OCI-LY1 (cell line): ENCODE measurements at regions not wholly inside any gene's neighbourhood (a gene's known extent, or its start where the extent isn't known, plus 50 kb on each side); places are given as distances from the start of the nearest gene placed in this dataset.

Experiments
- H2AFZ ChIP-seq: fragments of 200-600 bp; sonication (generic), shearing (Covaris generic); 2 replicates; pipeline ENCODE4 v1.6.0; 2014; ENCODE audit warnings: antibody characterized with exemption, mild to moderate bottlenecking, low read length
- H3F3A ChIP-seq: fragments of 200-600 bp; sonication (generic), shearing (Covaris generic); 2 replicates; pipeline ENCODE4 v1.6.0; 2014; ENCODE audit warnings: mild to moderate bottlenecking, antibody characterized with exemption, low read length, moderate library complexity; ENCODE audit not compliant: insufficient read depth
- H3K27ac ChIP-seq: fragments of 200-600 bp; sonication (generic); 2 replicates; pipeline ENCODE4 v1.5.1; 2014; ENCODE audit warnings: low read length, mixed run types, mild to moderate bottlenecking, low read depth; ENCODE audit not compliant: poor library complexity, severe bottlenecking
- H3K27me3 ChIP-seq: fragments of 200-600 bp; sonication (generic); 2 replicates; pipeline ENCODE4 v1.6.0; 2014; ENCODE audit warnings: antibody characterized with exemption, mild to moderate bottlenecking, low read length, moderate library complexity; ENCODE audit not compliant: insufficient read depth
- H3K36me3 ChIP-seq: fragments of 200-600 bp; sonication (generic); 2 replicates; pipeline ENCODE4 v1.6.1; 2014; ENCODE audit warnings: mild to moderate bottlenecking, antibody characterized with exemption, low read length, moderate library complexity, mixed read lengths; ENCODE audit not compliant: insufficient read depth
- H3K4me1 ChIP-seq: fragments of 200-600 bp; sonication (generic); 2 replicates; pipeline ENCODE4 v1.5.1; 2014; ENCODE audit warnings: mild to moderate bottlenecking, low read length, moderate library complexity; ENCODE audit not compliant: insufficient read depth, severe bottlenecking
- H3K4me2 ChIP-seq: fragments of 200-600 bp; sonication (generic), shearing (Covaris generic); 2 replicates; pipeline ENCODE4 v1.6.1; 2014; ENCODE audit warnings: low read length
- H3K4me3 ChIP-seq: fragments of 200-600 bp; sonication (generic); 2 replicates; pipeline ENCODE4 v1.5.1; 2014; ENCODE audit warnings: low read length, low read depth, mild to moderate bottlenecking, mixed read lengths; ENCODE audit not compliant: poor library complexity, severe bottlenecking
- H3K79me2 ChIP-seq: fragments of 200-600 bp; shearing (Covaris generic); 2 replicates; pipeline ENCODE4 v1.6.1; 2016; ENCODE audit warnings: mixed run types, low read length, mixed read lengths; ENCODE audit not compliant: insufficient read depth
- H3K9ac ChIP-seq: fragments of 200-600 bp; sonication (generic), shearing (Covaris generic); 2 replicates; pipeline ENCODE4 v1.6.1; 2014; ENCODE audit warnings: mild to moderate bottlenecking, low read length, mixed read lengths
- H3K9me2 ChIP-seq: fragments of 200-600 bp; sonication (generic), shearing (Covaris generic); 2 replicates; pipeline ENCODE4 v1.6.1; 2014; ENCODE audit warnings: low read depth, mild to moderate bottlenecking, low read length, mixed read lengths
- H3K9me3 ChIP-seq: fragments of 200-600 bp; shearing (Covaris generic); 2 replicates; pipeline ENCODE4 v1.6.1; 2014; ENCODE audit warnings: low read length, mixed read lengths
- H4K20me1 ChIP-seq: fragments of 200-600 bp; sonication (generic), shearing (Covaris generic); 2 replicates; pipeline ENCODE4 v1.6.0; 2016; ENCODE audit warnings: mild to moderate bottlenecking, low read length; ENCODE audit not compliant: insufficient read depth
- CTCF ChIP-seq: fragments of 200-600 bp; sonication (generic), shearing (Covaris generic); IDR thresholded peaks from 2 replicates; pipeline ENCODE4 v1.5.1; 2017; ENCODE audit warnings: mild to moderate bottlenecking, antibody characterized with exemption, low read length, moderate library complexity, mixed read lengths
- EZH2 ChIP-seq: fragments of 200-600 bp; sonication (generic), shearing (Covaris generic); IDR thresholded peaks from 2 replicates; pipeline ENCODE4 v1.8.0; 2017; ENCODE audit warnings: borderline replicate concordance, mixed run types, mild to moderate bottlenecking, antibody characterized with exemption, low read length, moderate library complexity, mixed read lengths

- TF ChIP-seq EZH2 = no peak
- H3F3A ChIP-seq = 0 out of 2 replicates have a peak, but pooled peaks cover 5% of the 10 kb centered on the region
- no peak overlapping the region for H3K27ac ChIP-seq
- H3K4me3 ChIP-seq = no peak overlapping the region
- no peaks in the 10 kb centered on the region for H3K9me2 ChIP-seq
- no peaks in the 10 kb centered on the region for H3K36me3 ChIP-seq
- no peaks in the 10 kb centered on the region for H3K9me3 ChIP-seq
- no peak overlapping the region for H3K9ac ChIP-seq
- H3K4me2 ChIP-seq = no peak overlapping the region
- H3K4me1 ChIP-seq = no peaks in the 10 kb centered on the region
- no peaks in the 10 kb centered on the region for H3K79me2 ChIP-seq
- H2AFZ ChIP-seq = no peak overlapping the region
- no peaks in the 10 kb centered on the region for H4K20me1 ChIP-seq
- H3K27me3 ChIP-seq = no peaks in the 10 kb centered on the region
Measured at GRCh38 chr7:121447243-121447910, 51.3 kb upstream of the FAM3C start.

- Histone ChIP-seq H3K27ac (no peak overlapping the region), H3K9ac (no peak overlapping the region), H3K9me3 (no peaks in the 10 kb centered on the region), H3K79me2 (no peaks in the 10 kb centered on the region), H4K20me1 (no peaks in the 10 kb centered on the region), H3K27me3 (no peaks in the 10 kb centered on the region), H2AFZ (no peak overlapping the region), H3K4me2 (no peak overlapping the region), H3K4me1 (peaks cover 6% of the 10 kb centered on the region), H3K9me2 (no peaks in the 10 kb centered on the region), H3K4me3 (no peak overlapping the region), H3K36me3 (no peaks in the 10 kb centered on the region), H3F3A (0 out of 2 replicates have a peak, but pooled peaks cover 6% of the 10 kb centered on the region)
- TF ChIP-seq CTCF (no peak), EZH2 (no peak)
Measured at GRCh38 chr7:121446526-121446925, 50.4 kb upstream of the FAM3C start.
